G401.6 (cell line): ENCODE measurements at regions not wholly inside any gene's neighbourhood (a gene's known extent, or its start where the extent isn't known, plus 50 kb on each side); places are given as distances from the start of the nearest gene placed in this dataset.
"Not testable (repeated sequence)": the region's sequence is repeated elsewhere in the genome, so short reads cannot be mapped to it uniquely, and the experiment has no call there.

Experiments used
- FAIRE-seq: peaks from 2 replicates; lab custom pipeline; 2012; peaks lifted over from hg19 to GRCh38; lab: Jason Lieb, UNC

GRCh38 chr2:111669928-111670695 is 213.9 kb downstream of the ANAPC1 start:
- FAIRE-seq = no peak

- FAIRE-seq = no peak
These were observed 213.2 kb downstream of the ANAPC1 start for GRCh38 chr2:111670776-111671175.

- FAIRE-seq = no peak
These were observed 212.4 kb downstream of the ANAPC1 start for GRCh38 chr2:111671426-111672150.

- FAIRE-seq = not testable (repeated sequence)
These were observed 211.4 kb downstream of the ANAPC1 start for GRCh38 chr2:111672641-111673040.

GRCh38 chr2:111673526-111673925 is 210.5 kb downstream of the ANAPC1 start:
- FAIRE-seq = no peak

GRCh38 chr2:111675419-111676194 is 208.4 kb downstream of the ANAPC1 start:
- FAIRE-seq = no peak

- FAIRE-seq = no peak
These were observed 207.6 kb downstream of the ANAPC1 start for GRCh38 chr2:111676291-111676822.

GRCh38 chr2:111678161-111678560 is 205.8 kb downstream of the ANAPC1 start:
- no peak for FAIRE-seq

GRCh38 chr2:111678651-111679050 is 205.3 kb downstream of the ANAPC1 start:
- no peak for FAIRE-seq

GRCh38 chr2:111679202-111679601 is 204.8 kb downstream of the ANAPC1 start:
- FAIRE-seq = no peak

GRCh38 chr2:111684611-111685010 is 199.4 kb downstream of the ANAPC1 start:
- FAIRE-seq = no peak

GRCh38 chr2:111685342-111685741 is 198.7 kb downstream of the ANAPC1 start:
- FAIRE-seq = no peak

GRCh38 chr2:111686994-111687393 is 197.0 kb downstream of the ANAPC1 start:
- FAIRE-seq = no peak

GRCh38 chr2:111687911-111688310 is 196.1 kb downstream of the ANAPC1 start:
- FAIRE-seq = no peak

GRCh38 chr2:111688482-111688881 is 195.5 kb downstream of the ANAPC1 start:
- FAIRE-seq = no peak

- no peak for FAIRE-seq
These were observed 194.8 kb downstream of the ANAPC1 start for GRCh38 chr2:111689174-111689573.

GRCh38 chr2:111689941-111690340 is 194.1 kb downstream of the ANAPC1 start:
- no peak for FAIRE-seq

- FAIRE-seq = no peak
These were observed 192.7 kb downstream of the ANAPC1 start for GRCh38 chr2:111691164-111691875.

GRCh38 chr2:111692311-111692710 is 191.7 kb downstream of the ANAPC1 start:
- FAIRE-seq = no peak

- no peak for FAIRE-seq
These were observed 189.3 kb downstream of the ANAPC1 start for GRCh38 chr2:111694700-111695101.

- no peak for FAIRE-seq
These were observed 188.5 kb downstream of the ANAPC1 start for GRCh38 chr2:111695441-111696007.

GRCh38 chr2:111696226-111696625 is 187.8 kb downstream of the ANAPC1 start:
- no peak for FAIRE-seq
